ENCODE measurements at regions not wholly inside any gene's neighbourhood (a gene's known extent, or its start where the extent isn't known, plus 50 kb on each side); places are given as distances from the start of the nearest gene placed in this dataset.
"Not testable (repeated sequence)": the region's sequence is repeated elsewhere in the genome, so short reads cannot be mapped to it uniquely, and the experiment has no call there.

DNA sequence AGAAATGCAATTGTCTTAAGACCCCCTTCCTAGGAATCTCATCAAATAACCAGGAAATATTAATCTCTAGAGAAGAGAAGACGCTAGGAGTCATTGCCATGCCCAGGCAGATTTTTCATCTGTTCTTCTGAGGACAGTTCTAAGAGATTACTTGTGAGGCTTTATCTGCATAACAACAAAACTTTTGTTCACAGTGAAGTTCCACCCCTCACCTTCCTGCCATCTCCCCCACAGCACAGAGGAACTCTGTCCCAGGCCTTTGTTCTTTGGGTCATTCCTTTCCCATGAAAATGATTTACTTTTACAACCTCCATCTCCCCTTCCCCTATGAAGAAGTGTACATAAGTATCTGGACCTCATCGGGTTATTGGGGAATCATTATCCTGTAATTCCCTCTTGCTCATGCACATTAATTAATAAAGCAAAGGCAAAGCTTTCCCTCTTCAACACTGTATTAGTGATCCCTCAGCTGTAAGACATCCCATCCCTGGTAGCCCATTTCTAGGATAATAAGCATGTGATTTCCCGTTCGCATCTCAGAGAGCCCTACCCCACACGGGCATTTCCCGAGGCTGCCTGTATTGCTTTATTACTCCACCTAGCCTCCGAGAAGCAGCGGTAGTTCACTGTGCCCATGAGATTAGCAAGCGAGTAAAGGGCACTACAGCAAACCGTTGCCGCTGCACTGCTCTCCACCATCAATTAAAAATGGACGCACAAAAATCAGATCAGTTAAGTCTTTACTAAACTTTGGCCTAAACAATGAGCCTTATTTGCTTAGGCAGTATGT is 384.4 kb upstream of the CAMK1G start:
- Histone ChIP-seq H3K9me2 (ENCODE audit: insufficient read depth, low read length) (no peaks in the 10 kb centered on the region), H3K9ac (ENCODE audit: low read length) (no peak overlapping the region), H3F3A (ENCODE audit: insufficient read depth, low read length, poor library complexity, severe bottlenecking) (no peaks in the 10 kb centered on the region), H3K27ac (ENCODE audit: low read length) (no peak overlapping the region), H3K4me3 (ENCODE audit: low read length) (no peak overlapping the region), H3K36me3 (ENCODE audit: insufficient read depth, low read length) (no peaks in the 10 kb centered on the region), H2AFZ (ENCODE audit: low read depth, low read length) (no peak overlapping the region), H3K4me2 (ENCODE audit: low read length) (no peak overlapping the region), H3K9me3 (ENCODE audit: low read length) (no peaks in the 10 kb centered on the region), H4K20me1 (ENCODE audit: insufficient read depth) (no peaks in the 10 kb centered on the region), H3K79me2 (replicated peaks; ENCODE audit: insufficient read depth, low read length) (no peaks in the 10 kb centered on the region), H3K27me3 (ENCODE audit: insufficient read depth, low read depth, low read length) (no peaks in the 10 kb centered on the region)
- no peak for TF ChIP-seq SMC3 (conservative IDR thresholded peaks at IDR 0.05; ENCODE audit: poor library complexity)
- TF ChIP-seq POLR2AphosphoS5 (IDR thresholded peaks at IDR 0.05) = no peak
- TF ChIP-seq, protein P1, sequence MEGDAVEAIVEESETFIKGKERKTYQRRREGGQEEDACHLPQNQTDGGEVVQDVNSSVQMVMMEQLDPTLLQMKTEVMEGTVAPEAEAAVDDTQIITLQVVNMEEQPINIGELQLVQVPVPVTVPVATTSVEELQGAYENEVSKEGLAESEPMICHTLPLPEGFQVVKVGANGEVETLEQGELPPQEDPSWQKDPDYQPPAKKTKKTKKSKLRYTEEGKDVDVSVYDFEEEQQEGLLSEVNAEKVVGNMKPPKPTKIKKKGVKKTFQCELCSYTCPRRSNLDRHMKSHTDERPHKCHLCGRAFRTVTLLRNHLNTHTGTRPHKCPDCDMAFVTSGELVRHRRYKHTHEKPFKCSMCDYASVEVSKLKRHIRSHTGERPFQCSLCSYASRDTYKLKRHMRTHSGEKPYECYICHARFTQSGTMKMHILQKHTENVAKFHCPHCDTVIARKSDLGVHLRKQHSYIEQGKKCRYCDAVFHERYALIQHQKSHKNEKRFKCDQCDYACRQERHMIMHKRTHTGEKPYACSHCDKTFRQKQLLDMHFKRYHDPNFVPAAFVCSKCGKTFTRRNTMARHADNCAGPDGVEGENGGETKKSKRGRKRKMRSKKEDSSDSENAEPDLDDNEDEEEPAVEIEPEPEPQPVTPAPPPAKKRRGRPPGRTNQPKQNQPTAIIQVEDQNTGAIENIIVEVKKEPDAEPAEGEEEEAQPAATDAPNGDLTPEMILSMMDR (IDR thresholded peaks at IDR 0.05; ENCODE audit: poor library complexity, severe bottlenecking) = no peak
- no peak for TF ChIP-seq TAF1 (IDR thresholded peaks at IDR 0.05; ENCODE audit: low read depth)
- no peak for TF ChIP-seq RAD21 (conservative IDR thresholded peaks at IDR 0.05)
- no peak for TF ChIP-seq MXI1 (conservative IDR thresholded peaks at IDR 0.05; ENCODE audit: poor library complexity, severe bottlenecking)
- TF ChIP-seq, protein P2, sequence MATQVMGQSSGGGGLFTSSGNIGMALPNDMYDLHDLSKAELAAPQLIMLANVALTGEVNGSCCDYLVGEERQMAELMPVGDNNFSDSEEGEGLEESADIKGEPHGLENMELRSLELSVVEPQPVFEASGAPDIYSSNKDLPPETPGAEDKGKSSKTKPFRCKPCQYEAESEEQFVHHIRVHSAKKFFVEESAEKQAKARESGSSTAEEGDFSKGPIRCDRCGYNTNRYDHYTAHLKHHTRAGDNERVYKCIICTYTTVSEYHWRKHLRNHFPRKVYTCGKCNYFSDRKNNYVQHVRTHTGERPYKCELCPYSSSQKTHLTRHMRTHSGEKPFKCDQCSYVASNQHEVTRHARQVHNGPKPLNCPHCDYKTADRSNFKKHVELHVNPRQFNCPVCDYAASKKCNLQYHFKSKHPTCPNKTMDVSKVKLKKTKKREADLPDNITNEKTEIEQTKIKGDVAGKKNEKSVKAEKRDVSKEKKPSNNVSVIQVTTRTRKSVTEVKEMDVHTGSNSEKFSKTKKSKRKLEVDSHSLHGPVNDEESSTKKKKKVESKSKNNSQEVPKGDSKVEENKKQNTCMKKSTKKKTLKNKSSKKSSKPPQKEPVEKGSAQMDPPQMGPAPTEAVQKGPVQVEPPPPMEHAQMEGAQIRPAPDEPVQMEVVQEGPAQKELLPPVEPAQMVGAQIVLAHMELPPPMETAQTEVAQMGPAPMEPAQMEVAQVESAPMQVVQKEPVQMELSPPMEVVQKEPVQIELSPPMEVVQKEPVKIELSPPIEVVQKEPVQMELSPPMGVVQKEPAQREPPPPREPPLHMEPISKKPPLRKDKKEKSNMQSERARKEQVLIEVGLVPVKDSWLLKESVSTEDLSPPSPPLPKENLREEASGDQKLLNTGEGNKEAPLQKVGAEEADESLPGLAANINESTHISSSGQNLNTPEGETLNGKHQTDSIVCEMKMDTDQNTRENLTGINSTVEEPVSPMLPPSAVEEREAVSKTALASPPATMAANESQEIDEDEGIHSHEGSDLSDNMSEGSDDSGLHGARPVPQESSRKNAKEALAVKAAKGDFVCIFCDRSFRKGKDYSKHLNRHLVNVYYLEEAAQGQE (IDR thresholded peaks at IDR 0.05; ENCODE audit: borderline replicate concordance) = no peak
- no peak for TF ChIP-seq EP300 (conservative IDR thresholded peaks at IDR 0.05; ENCODE audit: poor library complexity, severe bottlenecking)
- no peak for TF ChIP-seq EZH2 (IDR thresholded peaks at IDR 0.05; ENCODE audit: borderline replicate concordance, insufficient read depth, low read length, poor library complexity, severe bottlenecking)

DNA sequence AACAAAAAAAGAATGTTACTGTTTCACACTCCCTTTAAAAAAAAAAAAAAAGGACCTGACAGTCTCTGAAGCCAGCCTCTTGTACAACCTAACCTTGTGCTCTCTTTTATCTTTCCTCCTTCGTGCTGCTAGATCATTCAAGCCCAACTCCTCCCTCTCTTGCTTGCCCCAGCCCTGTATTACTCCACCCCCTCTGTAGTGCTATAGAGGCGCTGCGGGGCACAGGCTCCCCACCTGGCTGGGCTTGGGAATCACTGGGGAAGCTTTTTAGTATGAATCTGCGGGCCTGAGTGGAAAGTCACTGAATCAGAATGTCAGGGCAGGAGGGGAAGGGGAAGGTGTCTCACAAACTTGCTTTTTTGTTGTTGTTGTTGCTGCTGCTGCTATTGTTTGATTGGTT is 383.7 kb upstream of the CAMK1G start:
- Histone ChIP-seq H3K27ac (ENCODE audit: low read length) (no peak overlapping the region), H3K9me2 (ENCODE audit: insufficient read depth, low read length) (no peaks in the 10 kb centered on the region), H3K4me3 (ENCODE audit: low read length) (no peak overlapping the region), H3F3A (ENCODE audit: insufficient read depth, low read length, poor library complexity, severe bottlenecking) (no peaks in the 10 kb centered on the region), H2AFZ (ENCODE audit: low read depth, low read length) (no peak overlapping the region), H4K20me1 (ENCODE audit: insufficient read depth) (no peaks in the 10 kb centered on the region), H3K79me2 (replicated peaks; ENCODE audit: insufficient read depth, low read length) (no peaks in the 10 kb centered on the region), H3K9ac (ENCODE audit: low read length) (no peak overlapping the region), H3K36me3 (ENCODE audit: insufficient read depth, low read length) (no peaks in the 10 kb centered on the region), H3K27me3 (ENCODE audit: insufficient read depth, low read depth, low read length) (no peaks in the 10 kb centered on the region), H3K4me2 (ENCODE audit: low read length) (no peak overlapping the region), H3K9me3 (ENCODE audit: low read length) (no peaks in the 10 kb centered on the region)
- TF ChIP-seq, protein P2 (IDR thresholded peaks at IDR 0.05; ENCODE audit: borderline replicate concordance) = no peak
- TF ChIP-seq, protein P1 (IDR thresholded peaks at IDR 0.05; ENCODE audit: poor library complexity, severe bottlenecking) = peak; percentile 34

DNA sequence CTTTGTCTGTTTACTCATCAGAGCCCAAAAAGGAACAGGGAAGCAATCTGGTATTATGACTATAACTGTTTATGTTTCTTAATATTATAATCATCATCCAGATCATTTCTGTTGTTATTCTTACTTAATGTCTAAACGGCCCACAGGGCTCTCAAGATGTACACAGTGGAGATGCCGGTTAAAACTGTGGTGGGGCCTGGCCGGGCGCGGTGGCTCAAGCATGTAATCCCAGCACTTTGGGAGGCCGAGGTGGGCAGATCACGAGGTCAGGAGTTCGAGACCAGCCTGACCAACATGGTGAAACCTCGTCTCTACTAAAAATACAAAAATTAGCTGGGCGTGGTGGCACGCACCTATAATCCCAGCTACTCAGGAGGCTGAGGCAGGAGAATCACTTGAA is 381.2 kb upstream of the CAMK1G start:
- not testable (repeated sequence) for H3F3A ChIP-seq (ENCODE audit: insufficient read depth, low read length, poor library complexity, severe bottlenecking); H3K36me3 ChIP-seq (ENCODE audit: insufficient read depth, low read length); H2AFZ ChIP-seq (ENCODE audit: low read depth, low read length); H3K9me3 ChIP-seq (ENCODE audit: low read length); H3K9ac ChIP-seq (ENCODE audit: low read length); H4K20me1 ChIP-seq (ENCODE audit: insufficient read depth); H3K79me2 ChIP-seq (replicated peaks; ENCODE audit: insufficient read depth, low read length); H3K4me2 ChIP-seq (ENCODE audit: low read length); H3K4me3 ChIP-seq (ENCODE audit: low read length); H3K27ac ChIP-seq (ENCODE audit: low read length); H3K27me3 ChIP-seq (ENCODE audit: insufficient read depth, low read depth, low read length); H3K9me2 ChIP-seq (ENCODE audit: insufficient read depth, low read length)
